RWPE1 (cell line): ENCODE measurements at regions not wholly inside any gene's neighbourhood (a gene's known extent, or its start where the extent isn't known, plus 50 kb on each side); places are given as distances from the start of the nearest gene placed in this dataset.

Experiments used
- CTCF ChIA-PET: fragments of 350-600 bp; sonication (Branson Sonifier 250); formaldehyde crosslinking; extraction: SDS; loops from one replicate; lab custom pipeline; 2021; lab: Yijun Ruan, JAX
- POLR2A ChIA-PET: fragments of 400-600 bp; formaldehyde crosslinking; extraction: SDS; loops from one replicate; lab custom pipeline; 2020; ENCODE audit warnings: antibody characterized with exemption; ENCODE audit not compliant: low non-redundant PET; lab: Yijun Ruan, JAX
- DNase-seq: peaks from one replicate; pipeline ENCODE4 v3.0.0; 2012; ENCODE audit warnings: low spot score
- H3K27ac ChIP-seq: fragments of 450-650 bp; 2 replicates; pipeline ENCODE4 v1.5.1; 2017
- CTCF ChIP-seq: fragments of 450-650 bp; conservative IDR thresholded peaks from 2 replicates; pipeline ENCODE4 v1.5.1; 2017; ENCODE audit warnings: low read depth, mild to moderate bottlenecking

DNA sequence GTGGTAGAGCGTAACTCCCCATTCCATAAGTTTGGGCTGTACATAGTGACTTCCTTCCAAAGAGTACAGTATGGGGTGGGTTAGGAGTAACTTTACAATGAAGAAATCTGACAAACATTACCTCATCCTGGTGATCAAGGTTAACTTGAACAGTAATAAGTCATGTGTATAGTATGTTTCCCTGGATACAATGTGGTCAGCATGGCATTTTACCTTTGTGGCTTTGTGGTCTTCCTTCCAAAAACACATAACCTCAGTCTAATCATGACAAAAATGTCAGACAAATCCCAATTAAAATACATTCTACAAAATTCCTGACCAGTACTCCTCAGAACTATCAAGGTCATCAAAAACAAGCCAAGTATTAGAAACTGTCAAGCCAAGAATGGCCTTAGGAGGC, 225.1 kb downstream of the UBE3D start:
- no peak for TF ChIP-seq CTCF
- ChIA-PET CTCF (interaction anchor here (0.5 kb wide), 1 partner anchor 638 kb away, joined by 3 read pairs; no protein-coding TSS in a partner anchor), POLR2A (no interaction called here)
- DNase-seq, result no peak
- H3K27ac ChIP-seq, result no peak overlapping the region

DNA sequence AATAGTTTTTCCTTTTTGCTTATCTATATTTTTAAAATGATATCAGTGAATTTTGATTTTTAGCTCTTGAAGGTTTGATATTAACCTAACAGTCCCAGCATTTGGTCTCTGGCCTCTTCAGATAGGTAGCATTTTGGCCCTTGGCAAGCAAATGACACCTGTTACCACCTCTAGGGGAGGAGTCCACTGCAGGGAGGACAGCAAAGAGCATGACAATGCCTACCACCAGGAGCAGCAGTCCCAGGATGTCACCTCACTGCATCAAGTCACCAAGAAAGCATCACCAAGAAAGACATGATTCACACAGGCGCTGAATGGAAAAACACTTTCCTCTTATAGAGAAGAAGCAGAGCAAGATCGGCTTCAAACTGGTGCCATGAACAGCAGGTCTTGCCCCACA, 224.3 kb downstream of the UBE3D start:
- no peak for DNase-seq
- no peak overlapping the region for H3K27ac ChIP-seq
- ChIA-PET CTCF (no interaction called here), POLR2A (no interaction called here)
- no peak for TF ChIP-seq CTCF
